ENCODE measurements at regions not wholly inside any gene's neighbourhood (a gene's known extent, or its start where the extent isn't known, plus 50 kb on each side); places are given as distances from the start of the nearest gene placed in this dataset.

GRCh38 chr3:36647423-36647853 is 116.9 kb downstream of the DCLK3 start:
- no peak for TF ChIP-seq EZH2phosphoT487 (IDR thresholded peaks at IDR 0.05; ENCODE audit: low read depth)
- TF ChIP-seq CTCF (IDR thresholded peaks at IDR 0.05; ENCODE audit: low read depth, low read length), result no peak
